ENCODE measurements at regions not wholly inside any gene's neighbourhood (a gene's known extent, or its start where the extent isn't known, plus 50 kb on each side); places are given as distances from the start of the nearest gene placed in this dataset.

DNA sequence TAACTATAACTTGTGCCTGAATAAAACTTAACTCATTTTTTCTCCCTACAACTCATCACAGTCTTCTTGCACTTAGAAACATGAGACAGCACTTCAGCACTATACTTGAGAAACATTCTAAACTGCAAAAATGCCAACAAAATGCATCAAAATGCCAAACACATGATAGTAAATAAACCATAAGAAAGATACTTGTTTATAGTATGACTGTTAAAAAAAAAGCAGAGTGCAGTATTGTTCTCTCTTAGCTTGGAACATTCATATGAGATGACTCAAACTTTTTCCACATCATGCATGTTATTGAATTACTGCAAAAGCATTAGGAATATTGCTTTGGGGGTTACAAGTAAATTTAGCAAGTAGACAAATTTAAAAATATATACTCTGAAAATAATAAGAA is 135.7 kb upstream of the ANXA10 start:
- TF ChIP-seq POLR2A (IDR thresholded peaks at IDR 0.05; ENCODE audit: low read length) (no peak), GATA1 (IDR thresholded peaks at IDR 0.05; ENCODE audit: low read depth, low read length) (no peak)

Data from erythroblast (primary cell).